ENCODE measurements at regions not wholly inside any gene's neighbourhood (a gene's known extent, or its start where the extent isn't known, plus 50 kb on each side); places are given as distances from the start of the nearest gene placed in this dataset.

DNA sequence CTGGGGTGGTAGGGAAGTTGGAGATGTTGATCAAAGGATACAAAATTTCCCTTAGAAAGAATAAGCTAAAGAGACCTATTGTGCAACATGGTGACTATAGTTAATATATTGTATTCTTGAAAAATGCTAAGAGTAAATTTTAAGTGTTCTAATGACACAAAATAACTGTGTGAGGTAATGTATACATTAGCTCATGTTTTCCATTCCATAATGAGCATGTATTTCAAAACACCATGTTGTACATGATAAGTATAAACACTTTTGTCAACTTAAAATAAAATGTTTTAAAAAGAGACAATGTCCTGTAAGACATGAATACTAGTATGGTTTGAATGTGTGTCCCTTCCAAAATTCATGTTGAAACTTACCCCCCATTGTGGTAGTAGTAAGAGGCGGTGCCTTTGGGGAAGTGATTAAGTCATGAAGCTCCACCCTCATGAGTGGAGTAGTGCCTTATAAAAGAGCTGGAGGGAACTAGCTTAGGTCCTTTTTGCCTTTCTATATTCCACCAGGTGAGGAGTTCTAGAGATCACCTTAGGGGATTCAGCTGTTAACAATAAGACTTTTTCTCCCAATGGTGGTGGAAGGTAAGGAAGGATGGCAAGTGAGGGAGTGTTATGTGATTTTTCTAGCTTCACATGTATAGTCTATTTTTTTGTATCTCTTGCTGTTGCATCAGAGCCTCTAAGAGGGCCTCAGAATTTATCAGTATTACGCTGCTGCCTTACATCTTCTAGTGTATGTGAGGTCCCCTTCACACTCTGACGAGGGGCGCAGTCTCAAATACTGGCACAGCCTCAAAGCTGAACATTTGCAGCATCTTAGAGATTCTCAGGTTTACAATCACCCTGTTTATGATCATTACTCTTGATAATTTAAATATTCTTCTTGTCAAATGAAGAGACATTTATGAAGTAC, 94.9 kb upstream of the NREP start:
- Histone ChIP-seq H3K27me3 (no peaks in the 10 kb centered on the region), H3K27ac (replicated peaks in 1 of 4) (no peak overlapping the region), H3K9me3 (peaks cover 0 to 4% (median 0%) of the 10 kb centered on the region in 4 donors), H3K36me3 (no peaks in the 10 kb centered on the region), H3K4me1 (peaks cover 0 to 5% (median 1%) of the 10 kb centered on the region in 4 donors), H3K4me3 (no peak overlapping the region)
- 93% methylated on average over 4 of the region's 4 CpGs for WGBS
- DNase-seq (ENCODE audit: extremely low spot score): no peak
- TF ChIP-seq, protein P1, sequence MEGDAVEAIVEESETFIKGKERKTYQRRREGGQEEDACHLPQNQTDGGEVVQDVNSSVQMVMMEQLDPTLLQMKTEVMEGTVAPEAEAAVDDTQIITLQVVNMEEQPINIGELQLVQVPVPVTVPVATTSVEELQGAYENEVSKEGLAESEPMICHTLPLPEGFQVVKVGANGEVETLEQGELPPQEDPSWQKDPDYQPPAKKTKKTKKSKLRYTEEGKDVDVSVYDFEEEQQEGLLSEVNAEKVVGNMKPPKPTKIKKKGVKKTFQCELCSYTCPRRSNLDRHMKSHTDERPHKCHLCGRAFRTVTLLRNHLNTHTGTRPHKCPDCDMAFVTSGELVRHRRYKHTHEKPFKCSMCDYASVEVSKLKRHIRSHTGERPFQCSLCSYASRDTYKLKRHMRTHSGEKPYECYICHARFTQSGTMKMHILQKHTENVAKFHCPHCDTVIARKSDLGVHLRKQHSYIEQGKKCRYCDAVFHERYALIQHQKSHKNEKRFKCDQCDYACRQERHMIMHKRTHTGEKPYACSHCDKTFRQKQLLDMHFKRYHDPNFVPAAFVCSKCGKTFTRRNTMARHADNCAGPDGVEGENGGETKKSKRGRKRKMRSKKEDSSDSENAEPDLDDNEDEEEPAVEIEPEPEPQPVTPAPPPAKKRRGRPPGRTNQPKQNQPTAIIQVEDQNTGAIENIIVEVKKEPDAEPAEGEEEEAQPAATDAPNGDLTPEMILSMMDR (IDR thresholded peaks at IDR 0.05): no peak
- no peak for TF ChIP-seq EP300 (IDR thresholded peaks at IDR 0.05)
- TF ChIP-seq POLR2A (IDR thresholded peaks at IDR 0.05; ENCODE audit: low read depth): no peak
- no peak for TF ChIP-seq POLR2AphosphoS5 (IDR thresholded peaks at IDR 0.05)
- intact Hi-C loops (cut with DNase I): no loop called here

DNA sequence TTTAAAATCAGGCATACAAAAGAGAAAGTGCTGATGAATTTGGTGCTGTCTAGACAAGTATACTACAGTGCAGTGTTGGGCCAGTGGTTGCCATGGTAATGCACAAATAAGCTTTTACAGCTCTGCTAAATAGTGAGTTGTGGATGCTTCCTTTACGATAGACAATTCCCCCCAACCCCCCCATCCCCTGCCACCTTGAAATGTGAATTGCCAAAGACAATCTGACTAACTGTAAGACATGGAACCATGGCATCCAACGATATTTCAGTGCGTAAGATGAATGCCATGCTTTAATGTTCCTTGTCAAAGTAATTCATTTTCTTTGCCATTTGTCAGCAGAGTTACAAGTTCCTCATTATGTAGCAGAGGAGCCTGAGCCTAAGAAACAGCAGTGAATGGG, 91.5 kb upstream of the NREP start:
- TF ChIP-seq POLR2A (IDR thresholded peaks at IDR 0.05; ENCODE audit: low read depth) (no peak), EP300 (IDR thresholded peaks at IDR 0.05) (no peak)
- TF ChIP-seq, protein P1 (IDR thresholded peaks at IDR 0.05): no peak
- Histone ChIP-seq H3K27ac (replicated peaks in 1 of 4) (no peak overlapping the region), H3K9me3 (peaks cover 0 to 4% (median 0%) of the 10 kb centered on the region in 4 donors), H3K4me1 (peaks cover 0 to 3% (median 0%) of the 10 kb centered on the region in 4 donors), H3K4me3 (no peak overlapping the region), H3K36me3 (no peaks in the 10 kb centered on the region), H3K27me3 (no peaks in the 10 kb centered on the region)
- intact Hi-C loops (cut with DNase I): no loop called here
- DNase-seq (ENCODE audit: extremely low spot score): no peak
- WGBS: 32% methylated on average over 3 of the region's 3 CpGs

DNA sequence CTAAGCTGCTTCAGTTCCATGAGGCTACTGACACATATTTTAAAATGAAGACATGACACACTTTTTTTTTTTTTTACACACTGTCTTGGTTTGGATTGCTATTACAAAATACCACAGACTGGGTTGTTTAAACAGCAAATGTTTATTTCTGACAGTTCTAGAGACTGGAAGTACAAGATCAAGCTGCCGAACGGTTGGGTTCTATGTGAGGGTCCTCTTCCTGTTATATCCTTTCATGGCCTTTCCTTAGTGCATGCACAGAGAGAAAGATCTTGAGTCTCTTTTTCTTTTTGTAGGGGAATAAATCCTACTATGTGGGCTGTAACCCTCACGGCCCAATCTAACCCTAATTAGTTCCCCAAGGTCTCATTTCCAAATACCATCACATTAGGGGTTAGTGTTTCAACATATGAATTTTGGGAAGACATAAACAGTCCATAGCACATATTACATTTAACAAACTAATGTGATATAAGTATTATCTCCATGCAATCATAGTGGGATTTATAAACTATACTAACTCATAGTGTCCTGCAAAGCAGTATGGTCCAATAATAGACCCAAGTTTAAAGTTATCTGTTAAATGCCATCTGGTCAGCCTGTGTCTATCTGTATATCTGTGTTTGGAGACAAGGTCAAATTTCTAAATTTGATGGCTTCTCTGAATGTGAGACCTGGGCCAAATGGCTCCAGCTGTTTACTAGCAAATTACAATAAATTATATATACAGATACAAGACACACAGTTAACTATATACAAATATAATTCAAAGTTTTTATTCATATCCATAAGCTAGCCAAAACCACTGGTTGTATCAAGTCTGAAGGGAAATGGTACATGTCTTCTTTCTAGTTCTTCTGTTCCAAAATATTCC, 90.3 kb upstream of the NREP start:
- intact Hi-C loops (cut with DNase I): no loop called here
- no peak overlapping the region for H3K27ac ChIP-seq (replicated peaks in 1 of 4)

DNA sequence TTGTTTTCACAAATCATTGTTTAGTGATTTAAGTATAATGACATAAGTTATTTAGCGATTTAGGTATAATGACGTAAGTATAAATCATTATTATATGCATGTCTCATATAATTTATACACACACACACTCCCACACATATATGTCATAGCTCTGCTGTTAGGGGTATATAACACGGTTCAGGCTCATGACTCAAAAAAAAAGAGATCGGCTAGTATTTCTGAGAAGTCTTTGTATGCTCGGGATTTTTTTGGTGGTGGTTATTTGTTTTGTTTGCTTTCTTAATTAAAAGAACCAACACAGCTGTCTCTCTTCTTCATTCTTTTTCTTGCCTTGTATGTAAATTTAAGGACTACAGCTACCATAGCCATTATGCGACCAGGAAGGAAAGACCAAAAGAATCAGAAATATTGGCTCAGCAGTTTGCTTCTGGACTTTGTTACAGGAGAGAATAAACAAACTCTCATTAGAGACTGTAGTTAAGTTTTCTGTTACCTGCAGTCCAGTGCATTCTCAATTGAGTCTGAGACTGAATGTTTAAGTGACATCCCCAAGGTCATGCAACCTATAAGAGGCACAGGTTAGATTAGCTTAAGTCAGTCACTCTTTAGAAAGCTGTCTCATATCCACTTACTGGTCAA, 83.2 kb upstream of the NREP start:
- DNase-seq (ENCODE audit: extremely low spot score): no peak
- Histone ChIP-seq H3K9me3 (no peaks in the 10 kb centered on the region), H3K36me3 (no peaks in the 10 kb centered on the region), H3K27me3 (no peaks in the 10 kb centered on the region), H3K4me3 (no peak overlapping the region), H3K4me1 (no peaks in the 10 kb centered on the region), H3K27ac (replicated peaks in 1 of 4) (no peak overlapping the region)
- TF ChIP-seq POLR2A (IDR thresholded peaks at IDR 0.05; ENCODE audit: low read depth): no peak
- TF ChIP-seq EP300 (IDR thresholded peaks at IDR 0.05): no peak
- TF ChIP-seq POLR2AphosphoS5 (IDR thresholded peaks at IDR 0.05): no peak
- TF ChIP-seq, protein P1 (IDR thresholded peaks at IDR 0.05): no peak
- 90% methylated on average over 6 of the region's 6 CpGs for WGBS
- intact Hi-C loops (cut with DNase I): no loop called here

More for the DNA sequence above, 90.3 kb upstream of the NREP start:
- DNase-seq (ENCODE audit: extremely low spot score): no peak
- Histone ChIP-seq H3K9me3 (peaks cover 0 to 4% (median 0%) of the 10 kb centered on the region in 4 donors), H3K4me1 (peaks cover 0 to 3% (median 0%) of the 10 kb centered on the region in 4 donors), H3K4me3 (no peak overlapping the region), H3K36me3 (no peaks in the 10 kb centered on the region), H3K27me3 (no peaks in the 10 kb centered on the region)
- 95% methylated on average over 3 of the region's 3 CpGs for WGBS
- TF ChIP-seq EP300 (IDR thresholded peaks at IDR 0.05) (no peak), POLR2A (IDR thresholded peaks at IDR 0.05; ENCODE audit: low read depth) (no peak), POLR2AphosphoS5 (IDR thresholded peaks at IDR 0.05) (no peak)
- TF ChIP-seq, protein P1 (IDR thresholded peaks at IDR 0.05): no peak
